ENCODE measurements at regions not wholly inside any gene's neighbourhood (a gene's known extent, or its start where the extent isn't known, plus 50 kb on each side); places are given as distances from the start of the nearest gene placed in this dataset.
A peak's percentile ranks its signal among the peaks of the same experiment; 100 is the strongest.
"Not testable (repeated sequence)": the region's sequence is repeated elsewhere in the genome, so short reads cannot be mapped to it uniquely, and the experiment has no call there.

- no peak for DNase-seq
Measured at GRCh38 chr5:57653636-57654290, 171.2 kb upstream of the ACTBL2 start.

DNA sequence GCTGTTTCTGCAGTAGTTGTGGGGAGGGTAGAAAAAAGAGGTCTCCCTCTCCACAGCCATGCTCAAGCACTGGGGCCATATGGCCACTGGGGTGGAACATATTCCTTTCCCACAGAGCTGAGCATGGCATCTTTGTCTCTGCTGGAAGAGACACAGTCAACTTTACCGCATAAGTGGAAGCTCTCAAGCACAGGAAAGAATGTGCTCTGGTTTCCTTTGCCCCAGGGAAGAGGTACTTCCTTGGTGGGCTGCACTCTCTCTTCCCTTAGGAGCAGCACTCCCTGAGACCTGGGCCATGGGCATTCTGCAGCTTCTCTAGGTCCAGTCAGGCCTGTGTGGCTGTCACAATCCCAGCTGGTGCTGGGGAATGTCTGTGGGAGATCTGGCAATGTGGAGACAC is 168.5 kb upstream of the ACTBL2 start:
- no peak for DNase-seq

GRCh38 chr5:57650360-57651069 is 167.9 kb upstream of the ACTBL2 start:
- no peak for DNase-seq

GRCh38 chr5:57642698-57643097 is 160.1 kb upstream of the ACTBL2 start:
- no peak for DNase-seq

GRCh38 chr5:57642066-57642465 is 159.5 kb upstream of the ACTBL2 start:
- DNase-seq = no peak

DNA sequence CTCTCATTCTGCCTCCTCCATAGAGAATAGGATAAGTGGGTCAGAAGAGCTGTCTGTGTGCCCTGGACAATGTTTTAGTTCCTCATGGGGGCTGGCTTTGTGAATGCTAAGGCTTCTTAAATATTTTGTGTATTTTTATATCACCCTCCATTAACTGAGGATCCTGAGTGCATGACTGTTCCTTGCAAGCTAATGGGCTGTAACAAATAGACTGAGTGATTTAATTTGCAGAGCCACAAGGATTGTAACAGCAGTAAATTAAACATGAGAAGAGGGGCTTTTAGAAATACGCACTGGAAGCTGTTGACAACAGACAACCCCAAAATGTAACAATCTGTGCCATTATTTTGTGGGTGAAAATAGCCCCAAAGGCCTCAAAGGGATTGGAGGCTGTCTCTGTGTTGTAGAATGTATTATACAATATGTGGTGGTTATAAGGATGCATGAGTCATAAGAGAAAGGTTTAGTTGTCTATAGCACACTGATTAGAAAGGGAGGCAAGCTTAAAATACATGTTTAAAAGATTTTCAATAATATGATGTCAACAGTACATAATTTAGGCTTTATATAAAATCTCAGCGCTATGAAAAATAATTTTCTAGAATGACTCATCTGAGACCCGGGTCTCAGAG is 152.7 kb upstream of the ACTBL2 start:
- peak; percentile 28 for DNase-seq

- DNase-seq = no peak
Measured at GRCh38 chr5:57632937-57633336, 150.3 kb upstream of the ACTBL2 start.

DNA sequence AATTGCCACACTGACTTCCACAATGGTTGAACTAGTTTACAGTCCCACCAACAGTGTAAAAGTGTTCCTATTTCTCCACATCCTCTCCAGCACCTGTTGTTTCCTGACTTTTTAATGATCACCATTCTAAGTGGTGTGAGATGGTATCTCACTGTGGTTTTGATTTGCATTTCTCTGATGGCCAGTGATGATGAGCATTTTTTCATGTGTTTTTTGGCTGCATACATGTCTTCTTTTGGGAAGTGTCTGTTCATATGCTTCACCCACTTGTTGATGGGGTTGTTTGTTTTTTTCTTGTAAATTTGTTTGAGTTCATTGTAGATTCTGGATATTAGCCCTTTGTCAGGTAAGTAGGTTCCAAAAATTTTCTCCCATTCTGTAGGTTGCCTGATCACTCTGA is 148.5 kb upstream of the ACTBL2 start:
- DNase-seq = not testable (repeated sequence)

DNA sequence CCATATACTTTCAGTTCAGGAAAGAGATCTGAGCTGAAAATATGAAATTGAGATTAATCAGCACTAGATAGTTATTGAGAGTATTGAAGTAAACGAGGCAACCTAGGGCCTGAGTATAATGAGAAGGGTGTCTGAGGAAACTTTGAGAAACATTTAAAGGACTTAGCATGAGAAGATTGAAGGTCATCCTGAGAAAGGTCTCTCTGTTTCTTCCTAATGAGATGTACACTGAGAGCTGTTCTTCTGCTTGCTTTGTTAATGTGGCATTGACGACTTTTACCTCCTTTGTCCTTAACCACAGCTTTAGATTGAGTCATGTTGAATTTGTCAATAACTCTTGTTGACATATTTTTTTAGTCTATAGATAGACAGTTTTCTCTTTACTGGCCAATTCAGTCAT is 145.1 kb upstream of the ACTBL2 start:
- DNase-seq = no peak

DNA sequence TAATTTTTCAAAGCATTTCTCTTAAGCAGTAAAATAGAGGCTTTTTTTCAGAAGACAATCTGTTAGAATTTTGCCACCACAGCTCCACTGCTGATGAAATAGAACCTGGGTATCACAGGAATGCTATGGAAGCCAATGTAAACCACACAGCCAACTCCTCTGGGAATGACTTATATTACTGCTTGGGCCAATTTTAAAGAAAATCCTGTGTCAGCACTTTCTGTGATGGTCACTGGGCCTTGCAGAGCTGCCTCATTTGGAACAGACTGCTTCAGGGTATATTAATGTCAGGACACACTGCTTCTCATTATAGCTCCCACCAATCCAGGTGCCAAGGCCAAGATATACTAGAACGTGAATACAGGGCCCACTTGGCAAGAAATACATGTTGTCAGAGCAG is 144.1 kb upstream of the ACTBL2 start:
- DNase-seq = no peak

DNA sequence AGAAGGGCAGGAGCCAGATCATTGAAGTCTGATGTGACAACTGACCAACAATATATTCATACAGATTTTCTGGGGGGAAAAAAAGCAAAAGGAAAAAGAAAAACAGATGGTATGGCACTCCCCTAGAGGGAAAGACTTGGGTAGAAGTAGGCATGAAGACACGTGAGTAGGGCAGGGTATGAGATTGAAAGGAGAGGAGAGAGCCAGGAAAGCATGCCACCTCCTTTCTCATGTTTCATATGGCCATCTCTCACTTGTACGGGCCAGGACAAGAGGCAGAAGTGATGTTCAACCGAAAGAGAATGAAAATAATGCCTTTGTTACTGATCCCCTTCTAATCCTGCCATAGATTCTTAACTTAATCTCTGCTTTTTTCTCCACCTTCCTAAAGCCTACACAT is 139.0 kb upstream of the ACTBL2 start:
- DNase-seq = no peak

GRCh38 chr5:57618767-57619381 is 136.3 kb upstream of the ACTBL2 start:
- no peak for DNase-seq

DNA sequence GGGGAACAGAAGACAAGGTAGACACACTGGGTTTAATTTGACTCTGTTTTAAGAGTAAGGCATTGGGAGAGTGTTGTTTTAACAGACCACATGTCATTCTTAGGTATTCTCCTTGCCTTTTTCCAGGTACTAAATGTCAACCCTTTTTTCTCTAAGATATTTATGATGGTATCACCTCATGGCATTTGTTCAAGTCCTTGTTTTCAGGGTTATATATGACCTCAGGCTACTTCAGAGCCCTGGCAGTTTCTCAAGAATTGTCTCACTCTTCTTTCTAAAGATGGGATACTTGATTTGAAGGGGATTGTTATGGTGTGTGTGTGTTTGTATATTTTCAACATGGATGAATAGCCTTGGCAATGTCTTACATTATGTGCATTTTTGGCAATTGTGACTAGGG is 131.1 kb upstream of the ACTBL2 start:
- DNase-seq = peak; percentile 24

DNA sequence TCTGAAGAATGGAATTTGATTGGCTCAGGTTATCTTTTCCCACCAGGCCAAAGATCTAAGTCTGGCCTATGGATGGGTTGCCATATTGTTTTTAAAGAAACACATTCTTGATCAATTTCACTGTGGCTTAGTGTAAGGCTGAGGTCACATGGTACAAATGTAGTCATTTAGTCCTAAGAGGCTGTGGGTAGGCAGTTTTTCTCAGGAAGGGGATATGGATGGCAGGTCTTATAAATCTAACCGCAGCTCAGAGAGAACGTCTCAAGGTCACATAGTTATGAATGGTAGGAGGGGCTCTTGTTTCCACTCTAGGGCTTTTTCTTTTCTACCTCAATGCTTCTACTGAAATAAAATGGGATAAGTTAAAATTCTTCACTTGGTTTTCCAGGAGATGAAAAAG is 128.6 kb upstream of the ACTBL2 start:
- DNase-seq = no peak

GRCh38 chr5:57608542-57608941 is 125.9 kb upstream of the ACTBL2 start:
- DNase-seq = no peak

- no peak for DNase-seq
Measured at GRCh38 chr5:57601996-57602395, 119.4 kb upstream of the ACTBL2 start.

- DNase-seq = no peak
Measured at GRCh38 chr5:57600321-57600720, 117.7 kb upstream of the ACTBL2 start.

DNA sequence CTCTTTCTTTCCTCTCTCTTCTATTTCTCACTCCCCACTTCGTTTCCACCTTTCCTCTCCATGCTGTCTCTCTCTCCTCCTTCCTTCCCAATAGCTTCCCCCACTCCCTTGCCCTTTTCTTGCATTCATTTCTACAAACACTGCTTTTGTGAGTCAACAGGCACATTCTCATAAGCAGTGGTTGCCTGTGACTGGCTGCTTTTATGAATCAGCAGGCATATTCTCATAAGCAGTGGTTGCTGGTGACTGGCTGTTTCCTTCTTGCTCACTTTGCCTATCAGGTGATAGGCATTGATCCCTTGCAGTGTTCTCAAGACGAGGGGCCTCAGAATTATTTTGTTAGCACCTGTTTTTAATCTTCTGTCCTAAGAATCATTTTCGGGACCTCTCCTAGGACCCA is 116.1 kb upstream of the ACTBL2 start:
- no peak for DNase-seq

DNA sequence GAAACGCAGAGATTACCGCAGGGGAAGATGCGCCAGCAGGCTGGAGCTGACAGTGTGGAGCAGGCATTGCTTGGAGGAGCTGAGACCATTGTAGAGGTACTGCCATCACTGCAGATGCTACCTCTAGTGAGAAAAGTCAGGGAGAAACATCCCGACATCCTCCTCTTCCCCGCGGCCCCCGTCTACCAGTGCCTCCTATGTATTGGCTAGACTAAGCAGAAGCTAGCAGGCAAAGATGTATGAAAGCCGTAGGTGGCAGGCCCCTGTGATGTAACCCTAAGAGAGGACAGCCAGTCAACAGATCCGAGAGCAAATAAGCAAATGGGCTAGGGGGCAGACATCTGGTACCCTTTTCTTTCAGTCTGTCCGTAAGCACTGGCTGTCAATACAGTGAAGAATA is 115.5 kb upstream of the ACTBL2 start:
- no peak for DNase-seq

DNA sequence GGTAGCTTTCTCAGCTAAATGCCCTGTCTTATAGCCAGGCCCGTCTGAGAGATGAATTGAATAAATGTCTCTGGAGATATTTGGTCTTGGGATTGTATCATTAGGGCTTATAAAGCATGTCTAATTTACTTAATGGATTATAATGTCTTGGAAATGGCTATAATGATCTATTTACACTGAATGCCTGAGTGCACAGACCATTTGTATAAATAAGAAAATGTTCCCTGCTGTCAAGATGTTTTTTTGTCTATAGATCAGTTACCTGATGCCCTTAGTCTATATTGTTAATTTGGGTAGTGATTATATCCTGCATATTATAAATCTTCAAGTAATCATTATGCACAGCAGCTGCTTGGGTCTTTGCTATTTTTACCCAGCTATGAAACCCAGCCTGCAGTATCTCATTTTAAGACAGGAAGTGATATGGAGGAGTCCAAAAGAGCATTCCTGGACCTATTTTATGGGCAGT is 112.9 kb upstream of the ACTBL2 start:
- no peak for DNase-seq

DNA sequence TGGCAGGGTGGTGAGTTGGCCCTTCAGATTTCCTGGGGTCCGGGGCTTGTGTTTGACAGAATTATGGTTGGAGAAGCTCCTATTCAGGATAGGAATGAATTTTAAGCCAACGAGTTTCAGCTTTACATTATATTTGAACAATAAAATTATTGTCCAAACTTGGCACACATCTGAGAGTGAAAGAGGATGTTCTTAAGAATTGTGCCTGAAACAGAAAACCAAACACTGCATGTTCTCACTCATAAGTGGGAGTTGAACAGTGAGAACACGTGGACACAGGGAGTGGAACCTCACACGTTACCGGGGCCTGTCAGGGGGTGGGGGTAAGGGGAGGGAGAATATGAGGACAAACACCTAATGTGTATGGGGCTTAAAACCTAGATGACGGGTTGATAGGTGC is 111.8 kb upstream of the ACTBL2 start:
- no peak for DNase-seq

DNA sequence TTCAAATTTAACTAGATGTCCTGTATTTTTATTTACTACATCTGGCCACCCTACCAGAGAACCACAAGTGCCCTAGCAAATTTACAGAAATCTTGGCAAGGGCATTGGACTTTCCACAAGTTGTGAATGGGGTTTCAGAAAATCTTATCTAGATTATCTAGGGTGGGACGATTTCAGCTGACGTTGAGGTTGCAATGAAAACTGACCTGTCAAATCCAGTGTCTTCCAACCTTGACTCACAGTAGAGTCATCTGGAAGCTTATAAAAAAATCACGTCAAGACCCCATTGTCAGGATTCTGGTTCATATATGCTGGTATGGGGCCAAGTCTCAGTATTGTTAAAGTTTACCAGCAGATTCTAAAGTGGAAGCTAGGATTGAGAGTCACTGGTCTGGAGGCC is 109.6 kb upstream of the ACTBL2 start:
- DNase-seq = no peak

GRCh38 chr5:57586649-57587048 is 104.0 kb upstream of the ACTBL2 start:
- DNase-seq = peak; percentile 31

- no peak for DNase-seq
Measured at GRCh38 chr5:57582578-57583070, 100.0 kb upstream of the ACTBL2 start.
